ENCODE measurements at regions not wholly inside any gene's neighbourhood (a gene's known extent, or its start where the extent isn't known, plus 50 kb on each side); places are given as distances from the start of the nearest gene placed in this dataset.

DNA sequence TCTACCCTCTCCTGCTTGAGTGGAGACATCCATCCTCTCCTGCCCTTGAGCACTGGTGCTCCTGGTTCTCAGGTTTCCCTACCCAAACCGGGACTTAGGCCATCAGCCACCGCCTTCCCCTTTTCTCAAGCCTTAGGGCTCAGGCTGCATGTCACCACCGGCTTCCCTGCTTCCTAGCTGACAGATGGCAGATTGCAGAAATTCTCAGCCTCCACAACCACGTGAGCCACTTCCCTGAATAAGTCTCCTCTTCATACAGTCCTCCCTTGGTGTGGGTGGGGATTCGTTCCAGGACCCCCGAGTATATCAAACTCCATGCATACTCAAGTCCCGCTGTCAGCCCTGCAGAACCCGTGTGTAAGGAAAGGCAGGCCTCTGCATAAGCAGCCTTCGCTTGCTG, 203.5 kb upstream of the ZNF32 start:
- TF ChIP-seq, protein P1, sequence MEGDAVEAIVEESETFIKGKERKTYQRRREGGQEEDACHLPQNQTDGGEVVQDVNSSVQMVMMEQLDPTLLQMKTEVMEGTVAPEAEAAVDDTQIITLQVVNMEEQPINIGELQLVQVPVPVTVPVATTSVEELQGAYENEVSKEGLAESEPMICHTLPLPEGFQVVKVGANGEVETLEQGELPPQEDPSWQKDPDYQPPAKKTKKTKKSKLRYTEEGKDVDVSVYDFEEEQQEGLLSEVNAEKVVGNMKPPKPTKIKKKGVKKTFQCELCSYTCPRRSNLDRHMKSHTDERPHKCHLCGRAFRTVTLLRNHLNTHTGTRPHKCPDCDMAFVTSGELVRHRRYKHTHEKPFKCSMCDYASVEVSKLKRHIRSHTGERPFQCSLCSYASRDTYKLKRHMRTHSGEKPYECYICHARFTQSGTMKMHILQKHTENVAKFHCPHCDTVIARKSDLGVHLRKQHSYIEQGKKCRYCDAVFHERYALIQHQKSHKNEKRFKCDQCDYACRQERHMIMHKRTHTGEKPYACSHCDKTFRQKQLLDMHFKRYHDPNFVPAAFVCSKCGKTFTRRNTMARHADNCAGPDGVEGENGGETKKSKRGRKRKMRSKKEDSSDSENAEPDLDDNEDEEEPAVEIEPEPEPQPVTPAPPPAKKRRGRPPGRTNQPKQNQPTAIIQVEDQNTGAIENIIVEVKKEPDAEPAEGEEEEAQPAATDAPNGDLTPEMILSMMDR (IDR thresholded peaks at IDR 0.05): no peak
- no peak for TF ChIP-seq POLR2A (IDR thresholded peaks at IDR 0.05)
- no peak for TF ChIP-seq EP300 (IDR thresholded peaks at IDR 0.05; ENCODE audit: low read depth)
- TF ChIP-seq POLR2AphosphoS5 (IDR thresholded peaks at IDR 0.05): no peak

Measured in transverse colon (tissue), 4 donors.